Activated CD8-positive, alpha-beta memory T cell treated with anti-CD3 and anti-CD28 coated beads, Interleukin-2, amount 10 ng/mL, durations not matched to agents 7 days and 5 days (primary cell): ENCODE measurements at regions not wholly inside any gene's neighbourhood (a gene's known extent, or its start where the extent isn't known, plus 50 kb on each side); places are given as distances from the start of the nearest gene placed in this dataset.

Experiments used
- ATAC-seq: fragments of 150-1000 bp; cut with Tn5 transposase; one replicate; pipeline ENCODE4 v1.10.0; 2021; ENCODE audit warnings: moderate library complexity
- CTCF ChIA-PET: fragments of 350-600 bp; sonication (Branson Sonifier 250); formaldehyde crosslinking; loops from one replicate; lab custom pipeline; 2021; ENCODE audit warnings: antibody characterized with exemption; lab: Charles Lee
- DNase-seq: peaks from one replicate; pipeline ENCODE4 v3.0.0-alpha.2; 2020
- H3K27ac Mint-ChIP-seq: one replicate; pipeline ENCODE4 v1.8.0; 2021; ENCODE audit warnings: mild to moderate bottlenecking, mixed read lengths
- H3K27me3 Mint-ChIP-seq: one replicate; pipeline ENCODE4 v1.8.0; 2021; ENCODE audit warnings: mixed read lengths
- H3K36me3 Mint-ChIP-seq: one replicate; pipeline ENCODE4 v1.8.0; 2021; ENCODE audit warnings: mild to moderate bottlenecking, mixed read lengths
- H3K4me1 Mint-ChIP-seq: one replicate; pipeline ENCODE4 v1.8.0; 2021; ENCODE audit warnings: mixed read lengths
- H3K4me3 Mint-ChIP-seq: one replicate; pipeline ENCODE4 v1.8.0; 2021; ENCODE audit warnings: mild to moderate bottlenecking, moderate library complexity, mixed read lengths
- H3K9me3 Mint-ChIP-seq: one replicate; pipeline ENCODE4 v1.8.0; 2022; ENCODE audit warnings: low read depth, mixed read lengths

GRCh38 chr7:46421441-46422230 lies 500.6 kb upstream of the IGFBP3 start:
- H3K27ac Mint-ChIP-seq: no peak overlapping the region
- peaks cover 4% of the 10 kb centered on the region for H3K9me3 Mint-ChIP-seq
- no peaks in the 10 kb centered on the region for H3K27me3 Mint-ChIP-seq
- H3K4me3 Mint-ChIP-seq: no peak overlapping the region
- DNase-seq (no peak), ATAC-seq (no peak)
- no peaks in the 10 kb centered on the region for H3K4me1 Mint-ChIP-seq
- CTCF ChIA-PET: no interaction called here
- no peaks in the 10 kb centered on the region for H3K36me3 Mint-ChIP-seq

DNA sequence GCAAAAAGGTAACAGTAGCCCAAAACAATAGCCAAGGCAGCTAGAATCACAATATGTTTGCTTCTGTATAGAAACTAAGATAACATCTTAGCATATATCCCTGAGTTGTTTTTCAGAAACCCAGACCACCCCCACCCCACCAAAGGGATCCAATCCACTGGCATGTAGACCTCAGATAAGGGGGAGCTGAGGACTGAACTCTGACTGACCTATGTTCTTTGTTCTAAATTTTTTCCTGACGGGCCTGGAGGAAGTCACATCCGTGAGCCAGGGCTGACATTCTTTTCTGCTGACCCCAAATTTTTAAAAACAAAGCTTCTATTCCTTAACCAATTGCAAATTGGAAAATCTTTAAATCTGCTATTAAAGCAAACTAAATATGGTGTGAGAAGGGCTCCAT lies 493.9 kb upstream of the IGFBP3 start:
- no peaks in the 10 kb centered on the region for H3K27me3 Mint-ChIP-seq
- ATAC-seq (no peak), DNase-seq (no peak)
- H3K4me3 Mint-ChIP-seq: no peak overlapping the region
- H3K36me3 Mint-ChIP-seq: no peaks in the 10 kb centered on the region
- H3K27ac Mint-ChIP-seq: no peak overlapping the region
- peaks cover 4% of the 10 kb centered on the region for H3K9me3 Mint-ChIP-seq
- H3K4me1 Mint-ChIP-seq: no peaks in the 10 kb centered on the region
- CTCF ChIA-PET: no interaction called here

DNA sequence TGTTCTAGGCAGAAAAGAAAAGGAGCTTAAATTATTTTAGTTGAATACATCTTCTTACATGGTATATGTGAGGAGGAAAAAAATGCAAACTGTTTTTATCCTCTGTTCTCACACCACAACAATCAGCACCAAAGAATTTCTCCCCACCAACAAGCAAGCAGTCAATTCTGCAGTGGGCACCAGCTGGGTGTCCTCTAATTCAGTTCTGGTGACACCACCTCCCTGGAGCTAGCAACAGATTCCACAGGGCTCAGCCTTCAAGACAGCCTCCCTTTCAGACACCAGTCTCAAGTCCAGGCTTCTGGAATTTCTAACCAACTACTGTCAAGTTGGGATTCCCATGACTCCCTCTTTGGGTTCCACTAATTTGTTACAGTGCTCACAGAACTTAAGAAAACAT lies 490.2 kb upstream of the IGFBP3 start:
- no peaks in the 10 kb centered on the region for H3K27me3 Mint-ChIP-seq
- no peaks in the 10 kb centered on the region for H3K9me3 Mint-ChIP-seq
- ATAC-seq: no peak
- no peaks in the 10 kb centered on the region for H3K36me3 Mint-ChIP-seq
- DNase-seq: no peak
- CTCF ChIA-PET: no interaction called here
- no peaks in the 10 kb centered on the region for H3K4me1 Mint-ChIP-seq
- H3K4me3 Mint-ChIP-seq: no peak overlapping the region
- H3K27ac Mint-ChIP-seq: no peak overlapping the region

- H3K4me1 Mint-ChIP-seq: no peaks in the 10 kb centered on the region
- DNase-seq: no peak
- no peak overlapping the region for H3K4me3 Mint-ChIP-seq
- no peaks in the 10 kb centered on the region for H3K36me3 Mint-ChIP-seq
- no peaks in the 10 kb centered on the region for H3K9me3 Mint-ChIP-seq
- no peaks in the 10 kb centered on the region for H3K27me3 Mint-ChIP-seq
- no peak overlapping the region for H3K27ac Mint-ChIP-seq
- CTCF ChIA-PET: no interaction called here
- ATAC-seq: no peak
Measured at GRCh38 chr7:46407125-46407524, 486.1 kb upstream of the IGFBP3 start.

DNA sequence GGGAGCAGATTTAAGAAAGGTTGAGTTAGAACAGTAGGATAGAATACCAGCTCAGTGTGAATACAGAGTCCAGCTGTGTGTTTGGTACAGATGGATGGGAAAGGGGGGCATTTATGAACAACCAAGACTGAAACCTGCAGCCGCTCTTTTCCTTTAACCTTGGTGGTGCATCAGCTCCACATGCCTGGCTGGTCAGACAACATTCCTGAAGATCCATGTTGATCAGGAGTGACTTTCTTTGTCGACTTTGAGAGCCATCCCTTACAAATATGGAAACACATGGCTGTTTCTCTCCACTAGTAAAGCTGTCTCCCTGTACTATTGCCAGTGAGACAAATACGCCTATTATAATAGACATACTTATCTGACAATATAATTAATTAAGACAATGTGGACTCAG lies 476.5 kb upstream of the IGFBP3 start:
- DNase-seq (no peak), ATAC-seq (no peak)
- Mint-ChIP-seq H3K27me3 (no peaks in the 10 kb centered on the region), H3K4me1 (no peaks in the 10 kb centered on the region), H3K9me3 (peaks cover 8% of the 10 kb centered on the region), H3K27ac (no peak overlapping the region), H3K4me3 (no peak overlapping the region), H3K36me3 (no peaks in the 10 kb centered on the region)
- CTCF ChIA-PET: no interaction called here

GRCh38 chr7:46396481-46396880 lies 475.4 kb upstream of the IGFBP3 start:
- Mint-ChIP-seq H3K27me3 (no peaks in the 10 kb centered on the region), H3K9me3 (peaks cover 8% of the 10 kb centered on the region), H3K27ac (no peak overlapping the region), H3K36me3 (no peaks in the 10 kb centered on the region), H3K4me3 (no peak overlapping the region), H3K4me1 (no peaks in the 10 kb centered on the region)
- ATAC-seq: no peak
- no peak for DNase-seq
- CTCF ChIA-PET: no interaction called here

DNA sequence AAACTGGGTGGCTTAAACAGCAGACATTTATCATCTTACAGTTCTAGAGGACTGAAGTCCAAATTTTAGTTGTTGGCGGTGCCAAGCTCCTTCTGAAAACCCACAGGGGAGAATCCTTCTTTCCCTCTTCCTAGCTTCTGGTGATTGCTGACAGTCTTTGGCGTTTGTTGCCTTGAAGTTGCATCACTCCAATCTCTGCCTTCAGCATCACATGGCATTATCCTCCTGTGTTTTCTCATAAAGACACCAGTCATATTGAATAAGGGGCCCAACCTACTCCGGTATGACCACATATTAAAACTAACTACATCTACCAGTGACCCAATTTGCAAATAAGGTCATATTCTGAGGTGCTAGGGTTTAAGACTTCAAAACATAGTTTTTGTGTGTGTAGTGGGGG lies 472.1 kb upstream of the IGFBP3 start:
- CTCF ChIA-PET: no interaction called here
- Mint-ChIP-seq H3K4me1 (no peaks in the 10 kb centered on the region), H3K4me3 (no peak overlapping the region), H3K36me3 (no peaks in the 10 kb centered on the region), H3K27ac (no peak overlapping the region), H3K27me3 (no peaks in the 10 kb centered on the region), H3K9me3 (peaks cover 4% of the 10 kb centered on the region)
- ATAC-seq (no peak), DNase-seq (no peak)

- Mint-ChIP-seq H3K4me3 (no peak overlapping the region), H3K4me1 (no peaks in the 10 kb centered on the region), H3K27me3 (no peaks in the 10 kb centered on the region), H3K27ac (no peak overlapping the region), H3K36me3 (no peaks in the 10 kb centered on the region), H3K9me3 (peaks cover 4% of the 10 kb centered on the region)
- CTCF ChIA-PET: no interaction called here
- DNase-seq (no peak), ATAC-seq (no peak)
Measured at GRCh38 chr7:46391231-46392201, 470.4 kb upstream of the IGFBP3 start.

DNA sequence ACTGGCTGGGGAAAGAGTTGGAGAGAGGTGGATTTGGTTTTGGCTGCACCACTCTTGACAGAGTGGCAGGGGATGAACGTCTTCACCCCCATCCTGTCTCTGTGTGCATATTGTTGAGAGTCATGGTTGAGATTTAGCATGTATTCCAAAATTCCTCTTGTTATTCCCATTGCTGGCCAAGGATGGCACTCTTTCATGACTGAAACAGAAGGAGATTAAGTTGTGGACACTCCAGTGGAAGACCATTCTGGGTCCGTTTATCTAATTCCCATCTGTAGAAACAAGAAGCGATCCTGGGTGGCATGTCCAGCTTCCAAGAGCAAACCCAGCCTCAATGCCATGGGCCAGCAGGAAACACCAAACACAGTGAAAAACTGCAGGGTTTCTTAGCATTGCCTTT lies 469.0 kb upstream of the IGFBP3 start:
- Mint-ChIP-seq H3K4me1 (no peaks in the 10 kb centered on the region), H3K4me3 (no peak overlapping the region), H3K27me3 (no peaks in the 10 kb centered on the region), H3K27ac (no peak overlapping the region), H3K36me3 (no peaks in the 10 kb centered on the region), H3K9me3 (peaks cover 4% of the 10 kb centered on the region)
- CTCF ChIA-PET: no interaction called here
- ATAC-seq (no peak), DNase-seq (no peak)

DNA sequence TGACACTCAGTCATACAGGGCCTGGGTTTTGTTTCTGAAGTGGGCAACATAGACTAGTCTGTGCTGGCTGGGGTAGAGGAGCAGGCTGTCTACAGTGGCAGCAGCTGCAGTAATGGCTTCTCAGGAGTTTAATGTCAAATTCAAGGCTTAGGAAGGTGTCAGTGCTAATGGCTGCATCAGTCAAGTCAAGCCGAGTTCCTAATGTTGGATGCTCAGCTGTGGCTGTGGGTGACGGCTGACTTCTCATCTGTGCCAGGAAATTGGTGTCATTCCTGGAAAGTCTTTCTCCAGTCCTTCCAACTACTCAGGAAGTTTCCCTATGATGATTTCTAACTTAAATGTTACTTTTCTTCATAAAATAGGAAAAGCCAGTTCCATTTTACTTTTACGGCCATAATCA lies 468.1 kb upstream of the IGFBP3 start:
- Mint-ChIP-seq H3K4me1 (no peaks in the 10 kb centered on the region), H3K27me3 (no peaks in the 10 kb centered on the region), H3K36me3 (no peaks in the 10 kb centered on the region), H3K4me3 (no peak overlapping the region), H3K9me3 (peaks cover 4% of the 10 kb centered on the region), H3K27ac (no peak overlapping the region)
- DNase-seq (no peak), ATAC-seq (no peak)
- CTCF ChIA-PET: no interaction called here

- Mint-ChIP-seq H3K4me1 (no peaks in the 10 kb centered on the region), H3K27me3 (no peaks in the 10 kb centered on the region), H3K9me3 (peaks cover 5% of the 10 kb centered on the region), H3K27ac (no peak overlapping the region), H3K4me3 (no peak overlapping the region), H3K36me3 (no peaks in the 10 kb centered on the region)
- no peak for ATAC-seq
- CTCF ChIA-PET: no interaction called here
- no peak for DNase-seq
Measured at GRCh38 chr7:46387646-46388045, 466.6 kb upstream of the IGFBP3 start.

DNA sequence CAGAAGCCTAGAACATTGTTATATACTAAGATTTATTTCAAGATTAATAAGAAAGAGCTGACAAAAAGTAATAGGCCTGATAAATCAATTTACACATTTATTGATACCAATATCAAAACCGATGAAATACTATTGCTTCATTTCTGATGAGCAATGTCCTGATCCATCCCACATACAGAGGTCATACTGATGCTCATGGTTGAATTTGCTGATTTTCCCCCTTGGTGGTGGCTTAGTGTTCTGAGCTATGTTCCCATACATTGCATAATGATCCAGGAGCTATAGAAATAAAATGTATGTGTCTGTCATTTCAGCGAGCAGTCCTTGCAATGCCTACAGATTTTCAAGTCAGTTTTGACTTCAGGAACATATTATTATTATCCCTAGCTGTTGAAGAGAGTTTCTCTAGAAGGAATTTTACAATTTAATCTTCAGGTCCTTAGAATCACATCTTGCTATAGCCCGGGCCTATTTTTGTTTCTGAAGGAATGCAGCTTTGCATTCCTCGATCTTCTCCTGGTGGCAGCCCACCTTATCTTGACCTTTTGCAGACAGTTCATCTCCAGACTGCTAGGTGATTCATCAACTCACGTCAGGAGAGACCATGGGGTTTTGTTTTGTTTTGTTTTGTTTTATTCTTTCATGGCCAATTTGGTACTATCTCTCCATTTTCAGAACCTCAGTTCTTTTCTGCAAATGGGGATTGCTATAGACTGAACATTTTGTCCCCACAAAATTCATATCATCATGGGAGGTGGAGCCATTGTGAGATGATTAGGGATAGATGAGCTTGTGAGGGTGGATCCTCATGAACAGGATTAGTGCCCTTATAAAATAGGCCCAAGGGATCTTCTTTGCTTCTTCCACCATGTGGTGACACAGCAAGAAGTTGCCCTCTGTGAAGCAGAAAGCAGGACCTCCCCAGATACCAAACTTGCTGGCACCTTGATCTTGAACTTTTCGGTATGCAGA lies 465.6 kb upstream of the IGFBP3 start:
- H3K4me3 Mint-ChIP-seq: no peak overlapping the region
- no peak overlapping the region for H3K27ac Mint-ChIP-seq
- DNase-seq (no peak), ATAC-seq (no peak)
- CTCF ChIA-PET: no interaction called here
- H3K27me3 Mint-ChIP-seq: no peaks in the 10 kb centered on the region
- H3K36me3 Mint-ChIP-seq: no peaks in the 10 kb centered on the region
- no peaks in the 10 kb centered on the region for H3K4me1 Mint-ChIP-seq
- peaks cover 5% of the 10 kb centered on the region for H3K9me3 Mint-ChIP-seq

DNA sequence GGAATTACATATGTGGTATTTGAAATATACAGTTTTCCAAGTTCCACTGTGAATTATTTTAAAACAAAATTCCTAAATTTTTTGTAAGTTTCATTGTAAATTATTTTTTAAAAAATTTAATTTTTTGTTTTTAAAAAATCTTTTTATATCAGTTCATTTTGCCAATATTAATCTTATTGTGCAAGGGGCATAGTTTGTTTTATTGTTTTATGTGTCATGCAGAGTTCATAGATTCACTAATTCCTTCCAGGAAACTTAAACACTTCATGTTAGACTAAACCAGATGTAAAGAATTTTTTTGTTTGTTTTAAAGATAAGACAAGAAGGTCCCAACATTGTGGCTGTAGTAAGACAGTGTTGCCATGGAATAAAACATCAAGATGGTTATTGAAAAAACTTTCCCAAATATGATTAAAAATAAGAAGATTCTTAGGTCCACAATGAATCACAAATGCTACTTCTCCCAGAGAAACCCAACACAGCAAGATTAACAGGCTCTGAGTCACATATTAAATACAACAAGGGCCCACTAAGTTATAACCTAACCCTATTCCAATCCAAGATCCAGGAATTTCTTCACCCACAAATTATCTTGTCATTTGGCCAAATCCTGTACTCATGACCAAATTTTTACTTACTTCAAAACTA lies 464.7 kb upstream of the IGFBP3 start:
- Mint-ChIP-seq H3K27me3 (no peaks in the 10 kb centered on the region), H3K4me1 (no peaks in the 10 kb centered on the region)
- DNase-seq: no peak

More for the DNA sequence above, 464.7 kb upstream of the IGFBP3 start:
- no peak overlapping the region for H3K27ac Mint-ChIP-seq
- H3K4me3 Mint-ChIP-seq: no peak overlapping the region
- no peaks in the 10 kb centered on the region for H3K36me3 Mint-ChIP-seq
- ATAC-seq: no peak
- peaks cover 5% of the 10 kb centered on the region for H3K9me3 Mint-ChIP-seq
- CTCF ChIA-PET: no interaction called here
